ENCODE measurements at regions not wholly inside any gene's neighbourhood (a gene's known extent, or its start where the extent isn't known, plus 50 kb on each side); places are given as distances from the start of the nearest gene placed in this dataset.

DNA sequence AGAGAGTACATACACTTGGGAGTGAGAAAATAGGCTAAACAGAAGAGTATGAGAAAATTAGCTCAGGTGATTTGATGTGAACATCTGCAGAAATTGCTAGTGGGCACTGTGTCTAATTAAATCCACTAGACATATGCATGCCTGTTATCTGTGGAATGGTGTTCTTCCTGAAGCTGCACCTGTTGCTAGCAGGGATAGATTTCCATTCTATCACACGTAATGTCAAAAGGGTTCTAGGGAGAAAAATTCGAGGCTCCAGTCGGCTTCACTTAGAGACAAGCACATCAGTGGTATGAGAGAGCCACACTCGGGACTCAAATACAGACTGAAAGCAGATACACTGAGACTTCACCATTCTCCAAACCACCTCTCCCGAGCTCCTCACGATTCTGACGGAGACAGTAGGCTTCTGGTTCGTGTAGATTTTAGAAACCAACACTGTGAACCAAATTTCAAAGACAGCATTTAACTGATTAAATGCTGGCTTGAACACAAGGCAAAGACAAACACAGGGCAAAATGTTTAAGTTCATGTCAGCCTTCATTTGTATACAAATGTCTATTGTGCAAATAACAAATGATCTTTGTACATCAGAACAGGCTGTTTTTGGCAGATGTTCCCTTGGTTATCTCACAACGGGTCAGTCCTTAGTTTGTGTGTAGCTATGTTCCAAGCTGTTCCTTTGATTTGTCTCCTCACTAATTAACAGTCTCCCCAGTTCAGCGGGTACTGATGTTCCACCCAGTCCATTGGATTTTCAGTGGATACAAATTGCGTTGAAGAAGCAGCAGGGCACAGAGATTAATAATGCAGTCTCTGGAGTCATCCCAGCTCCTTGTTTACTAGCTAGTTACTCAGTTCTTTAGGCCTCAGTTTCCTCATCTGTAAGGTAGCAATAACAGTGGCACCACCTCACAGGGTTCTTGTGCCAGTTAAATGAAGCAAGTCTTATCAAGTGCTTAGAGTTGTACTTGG lies 131.0 kb upstream of the IFNGR1 start:
- H3K27ac ChIP-seq, result peak overlapping the region; percentile 39
- TF ChIP-seq, protein P1, sequence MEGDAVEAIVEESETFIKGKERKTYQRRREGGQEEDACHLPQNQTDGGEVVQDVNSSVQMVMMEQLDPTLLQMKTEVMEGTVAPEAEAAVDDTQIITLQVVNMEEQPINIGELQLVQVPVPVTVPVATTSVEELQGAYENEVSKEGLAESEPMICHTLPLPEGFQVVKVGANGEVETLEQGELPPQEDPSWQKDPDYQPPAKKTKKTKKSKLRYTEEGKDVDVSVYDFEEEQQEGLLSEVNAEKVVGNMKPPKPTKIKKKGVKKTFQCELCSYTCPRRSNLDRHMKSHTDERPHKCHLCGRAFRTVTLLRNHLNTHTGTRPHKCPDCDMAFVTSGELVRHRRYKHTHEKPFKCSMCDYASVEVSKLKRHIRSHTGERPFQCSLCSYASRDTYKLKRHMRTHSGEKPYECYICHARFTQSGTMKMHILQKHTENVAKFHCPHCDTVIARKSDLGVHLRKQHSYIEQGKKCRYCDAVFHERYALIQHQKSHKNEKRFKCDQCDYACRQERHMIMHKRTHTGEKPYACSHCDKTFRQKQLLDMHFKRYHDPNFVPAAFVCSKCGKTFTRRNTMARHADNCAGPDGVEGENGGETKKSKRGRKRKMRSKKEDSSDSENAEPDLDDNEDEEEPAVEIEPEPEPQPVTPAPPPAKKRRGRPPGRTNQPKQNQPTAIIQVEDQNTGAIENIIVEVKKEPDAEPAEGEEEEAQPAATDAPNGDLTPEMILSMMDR (IDR thresholded peaks at IDR 0.05), result no peak
- no peak for TF ChIP-seq ZFX (IDR thresholded peaks at IDR 0.05; ENCODE audit: borderline replicate concordance)

GRCh38 chr6:137348777-137349176 lies 129.6 kb upstream of the IFNGR1 start:
- TF ChIP-seq, protein P1 (IDR thresholded peaks at IDR 0.05), result no peak
- TF ChIP-seq ZFX (IDR thresholded peaks at IDR 0.05; ENCODE audit: borderline replicate concordance), result no peak
- no peak overlapping the region for H3K27ac ChIP-seq

- TF ChIP-seq ZFX (IDR thresholded peaks at IDR 0.05; ENCODE audit: borderline replicate concordance), result no peak
- TF ChIP-seq, protein P1 (IDR thresholded peaks at IDR 0.05), result no peak
These were observed 124.1 kb upstream of the IFNGR1 start for GRCh38 chr6:137343241-137343640.

DNA sequence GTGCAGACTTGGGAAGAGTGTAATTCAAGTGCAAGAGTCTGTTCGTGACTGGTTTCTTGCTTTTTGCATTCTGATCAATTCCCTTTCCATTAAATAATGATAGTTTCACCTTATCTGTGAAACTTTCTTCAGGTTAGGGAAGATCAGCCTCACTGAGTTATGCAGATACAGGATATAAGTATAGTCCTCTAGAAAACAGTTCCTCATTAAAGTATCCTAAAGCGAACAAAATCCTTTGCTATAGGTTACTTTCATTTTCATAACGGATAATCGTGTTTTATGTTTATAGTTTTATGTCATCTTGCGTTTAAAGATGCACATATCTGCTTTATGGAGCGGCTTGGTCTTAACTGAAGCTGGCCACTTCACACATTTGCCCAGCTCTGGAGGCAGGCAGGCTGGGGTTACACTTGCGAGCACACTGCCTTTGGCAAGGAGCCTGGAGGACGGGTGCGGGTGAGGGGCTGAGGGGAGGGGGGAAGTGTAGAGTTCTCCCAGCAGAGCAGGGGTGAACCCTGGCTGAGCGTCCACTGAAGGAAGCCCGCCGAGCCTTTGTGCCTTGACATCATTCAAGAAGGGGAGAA lies 123.5 kb upstream of the IFNGR1 start:
- TF ChIP-seq, protein P1 (IDR thresholded peaks at IDR 0.05), result no peak
- no peak for TF ChIP-seq ZFX (IDR thresholded peaks at IDR 0.05; ENCODE audit: borderline replicate concordance)
- no peak overlapping the region for H3K27ac ChIP-seq

More at GRCh38 chr6:137343241-137343640, 124.1 kb upstream of the IFNGR1 start:
- no peak overlapping the region for H3K27ac ChIP-seq

DNA sequence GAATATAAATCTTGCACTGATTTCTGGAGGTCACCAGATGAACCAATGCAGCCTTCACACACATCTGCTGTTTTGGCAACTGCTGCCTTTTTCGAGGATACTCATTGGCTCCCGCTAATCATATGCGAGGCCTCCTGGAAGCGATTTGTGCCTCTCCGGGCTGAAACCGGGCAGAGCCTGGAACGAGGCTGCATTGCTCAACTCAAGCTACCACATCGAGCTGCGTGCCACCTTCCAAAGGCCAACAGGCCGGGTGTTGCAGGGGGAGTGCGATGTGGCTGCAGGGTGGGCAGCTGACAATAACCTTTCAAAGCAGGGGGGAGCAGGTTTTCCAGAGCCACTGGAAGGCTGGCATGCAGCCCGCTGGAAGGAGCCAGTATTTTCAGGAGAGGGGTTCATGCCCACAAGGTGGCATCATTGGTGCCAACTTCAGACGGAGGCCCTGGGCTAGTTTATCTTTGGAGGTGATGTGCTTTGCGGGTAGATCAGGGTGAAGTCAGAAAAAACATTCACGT lies 122.6 kb upstream of the IFNGR1 start:
- H3K27ac ChIP-seq, result no peak overlapping the region
- TF ChIP-seq ZFX (IDR thresholded peaks at IDR 0.05; ENCODE audit: borderline replicate concordance), result no peak
- TF ChIP-seq, protein P1 (IDR thresholded peaks at IDR 0.05), result peak; percentile 29

DNA sequence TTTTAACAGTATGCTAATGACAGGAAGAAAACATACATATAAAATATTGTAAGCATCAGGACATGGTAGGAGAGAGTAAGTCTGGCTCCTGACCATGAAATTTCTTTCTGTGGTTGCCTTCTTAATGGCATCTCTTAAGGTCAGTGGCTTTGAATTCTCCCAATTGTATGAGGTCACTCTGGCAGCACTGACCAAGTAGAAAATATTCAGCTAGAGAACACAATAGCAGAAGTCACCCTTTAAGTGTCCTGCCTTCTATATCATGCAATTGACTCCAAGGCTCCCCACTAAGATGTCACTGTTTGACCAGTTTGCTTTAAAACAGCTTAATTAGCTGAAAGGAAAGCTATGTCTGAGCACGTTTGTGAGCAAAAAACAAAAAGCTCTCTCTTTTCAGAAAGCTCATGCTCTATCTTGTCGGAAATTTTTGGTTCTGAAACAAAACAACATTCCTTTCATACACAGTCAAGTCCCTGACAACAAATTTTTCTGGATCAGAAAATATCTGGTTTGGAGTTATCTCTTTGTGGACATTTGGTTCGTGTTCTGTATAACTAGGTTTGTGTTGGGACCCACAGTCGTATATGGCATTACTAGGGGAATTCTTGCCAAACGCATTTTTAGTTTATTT lies 120.9 kb upstream of the IFNGR1 start:
- no peak overlapping the region for H3K27ac ChIP-seq
- TF ChIP-seq ZFX (IDR thresholded peaks at IDR 0.05; ENCODE audit: borderline replicate concordance), result no peak
- TF ChIP-seq, protein P1 (IDR thresholded peaks at IDR 0.05), result no peak
